ENCODE measurements at regions not wholly inside any gene's neighbourhood (a gene's known extent, or its start where the extent isn't known, plus 50 kb on each side); places are given as distances from the start of the nearest gene placed in this dataset.

DNA sequence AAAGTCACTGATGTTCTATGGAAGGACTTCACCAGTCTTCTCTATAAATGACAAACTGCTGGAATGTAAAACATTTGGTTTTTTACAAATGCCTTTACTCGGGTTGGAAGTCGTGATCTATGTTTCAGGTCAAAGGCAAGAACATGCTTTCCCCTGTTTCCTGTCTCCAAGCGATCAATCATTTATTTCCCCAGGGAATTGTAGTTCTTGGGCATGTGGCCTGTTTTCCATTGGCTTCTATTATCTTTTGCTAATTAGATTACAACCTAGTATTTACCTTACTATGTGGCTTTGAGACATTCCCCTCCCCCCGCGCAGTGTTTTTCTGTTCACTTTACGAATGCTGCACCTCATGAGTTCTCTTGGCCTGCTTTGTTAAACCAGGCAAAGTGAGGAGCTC lies 684.2 kb downstream of the EPHA4 start:
- Histone ChIP-seq H3K4me1 (no peaks in the 10 kb centered on the region), H3K27me3 (no peaks in the 10 kb centered on the region), H3K4me3 (no peak overlapping the region), H3K27ac (no peak overlapping the region), H3K36me3 (no peaks in the 10 kb centered on the region), H3K9me3 (no peaks in the 10 kb centered on the region)
- TF ChIP-seq, protein P1, sequence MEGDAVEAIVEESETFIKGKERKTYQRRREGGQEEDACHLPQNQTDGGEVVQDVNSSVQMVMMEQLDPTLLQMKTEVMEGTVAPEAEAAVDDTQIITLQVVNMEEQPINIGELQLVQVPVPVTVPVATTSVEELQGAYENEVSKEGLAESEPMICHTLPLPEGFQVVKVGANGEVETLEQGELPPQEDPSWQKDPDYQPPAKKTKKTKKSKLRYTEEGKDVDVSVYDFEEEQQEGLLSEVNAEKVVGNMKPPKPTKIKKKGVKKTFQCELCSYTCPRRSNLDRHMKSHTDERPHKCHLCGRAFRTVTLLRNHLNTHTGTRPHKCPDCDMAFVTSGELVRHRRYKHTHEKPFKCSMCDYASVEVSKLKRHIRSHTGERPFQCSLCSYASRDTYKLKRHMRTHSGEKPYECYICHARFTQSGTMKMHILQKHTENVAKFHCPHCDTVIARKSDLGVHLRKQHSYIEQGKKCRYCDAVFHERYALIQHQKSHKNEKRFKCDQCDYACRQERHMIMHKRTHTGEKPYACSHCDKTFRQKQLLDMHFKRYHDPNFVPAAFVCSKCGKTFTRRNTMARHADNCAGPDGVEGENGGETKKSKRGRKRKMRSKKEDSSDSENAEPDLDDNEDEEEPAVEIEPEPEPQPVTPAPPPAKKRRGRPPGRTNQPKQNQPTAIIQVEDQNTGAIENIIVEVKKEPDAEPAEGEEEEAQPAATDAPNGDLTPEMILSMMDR (IDR thresholded peaks at IDR 0.05), result no peak
- intact Hi-C loops (cut with DNase I), result no loop called here
- DNase-seq (ENCODE audit: low spot score in 2 of 2), result no peak

DNA sequence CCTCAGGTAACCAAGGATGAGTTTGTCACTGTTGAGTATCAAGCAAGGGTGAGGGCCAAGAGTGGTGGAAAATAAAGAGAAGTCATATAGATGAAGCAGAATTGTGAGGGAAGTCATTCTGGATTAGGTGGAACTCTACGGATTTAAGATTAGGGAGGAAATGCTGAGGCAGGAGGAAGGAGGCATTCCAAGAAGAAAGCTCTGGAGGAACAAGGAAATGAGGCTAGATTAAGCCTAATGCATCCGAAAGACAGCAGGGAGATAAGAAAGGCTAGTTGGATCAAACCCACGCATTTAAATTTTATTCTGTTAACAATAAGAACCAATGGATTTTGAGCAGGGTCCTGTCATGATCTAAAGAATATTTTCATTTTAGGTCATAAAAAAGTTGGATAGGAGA lies 681.2 kb downstream of the EPHA4 start:
- intact Hi-C loops (cut with DNase I), result no loop called here
- H3K4me3 ChIP-seq, result no peak overlapping the region
- no peaks in the 10 kb centered on the region for H3K27me3 ChIP-seq
- TF ChIP-seq, protein P1 (IDR thresholded peaks at IDR 0.05), result no peak
- DNase-seq (ENCODE audit: low spot score in 2 of 2), result no peak
- no peak overlapping the region for H3K27ac ChIP-seq
- no peaks in the 10 kb centered on the region for H3K9me3 ChIP-seq
- no peaks in the 10 kb centered on the region for H3K4me1 ChIP-seq
- H3K36me3 ChIP-seq, result no peaks in the 10 kb centered on the region

DNA sequence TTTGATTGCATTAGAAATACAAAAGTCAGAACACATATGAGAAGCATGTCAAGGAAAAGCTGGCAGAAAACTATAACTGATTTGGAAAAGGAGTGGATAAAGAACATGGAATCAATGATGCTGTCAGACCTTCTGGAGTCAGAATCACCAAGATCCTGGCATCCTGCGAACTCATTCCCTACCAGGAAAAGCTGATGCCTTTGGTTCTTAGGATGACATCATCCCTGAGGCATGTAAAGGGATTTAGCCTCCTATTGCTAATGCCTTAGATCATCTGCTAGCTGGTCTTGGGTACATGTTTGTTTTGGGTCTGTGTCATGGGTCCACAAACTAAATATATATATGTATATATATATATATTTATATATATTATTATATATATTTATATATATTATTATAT lies 680.7 kb downstream of the EPHA4 start:
- Histone ChIP-seq H3K4me3 (no peak overlapping the region), H3K27me3 (no peaks in the 10 kb centered on the region), H3K27ac (no peak overlapping the region), H3K9me3 (no peaks in the 10 kb centered on the region), H3K36me3 (no peaks in the 10 kb centered on the region), H3K4me1 (no peaks in the 10 kb centered on the region)
- intact Hi-C loops (cut with DNase I), result no loop called here
- TF ChIP-seq, protein P1 (IDR thresholded peaks at IDR 0.05), result no peak
- DNase-seq (ENCODE audit: low spot score in 2 of 2), result no peak

DNA sequence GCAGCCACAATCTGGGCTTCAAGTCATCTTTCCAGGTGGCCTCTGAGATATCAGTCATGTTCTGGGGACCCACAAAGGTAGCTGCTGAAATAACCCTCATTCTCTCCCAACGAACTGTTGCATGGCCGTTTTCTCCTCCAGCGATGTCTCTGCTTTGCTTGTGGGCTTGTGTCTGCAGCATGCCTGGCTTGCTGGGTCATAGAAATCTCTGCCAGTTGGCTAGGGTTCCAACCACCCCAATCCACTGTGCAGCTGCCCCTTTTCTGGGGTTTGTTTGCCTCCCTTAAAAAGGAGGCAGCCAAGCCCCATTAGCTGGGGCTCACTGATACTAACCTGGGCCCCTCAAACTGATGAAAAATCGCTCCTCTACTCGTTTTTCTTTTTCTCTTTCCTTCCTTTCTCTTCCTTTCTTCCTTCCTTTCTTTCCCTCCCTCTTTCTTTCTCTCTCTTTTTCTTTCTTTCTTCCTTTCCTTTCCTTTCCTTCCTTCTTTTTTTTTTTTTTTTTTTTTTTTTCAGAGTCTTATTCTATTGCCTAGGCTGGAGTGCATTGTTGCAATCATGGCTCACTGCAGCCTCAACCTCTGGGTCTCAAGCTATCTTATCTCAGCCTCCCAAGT lies 680.0 kb downstream of the EPHA4 start:
- no peak for DNase-seq (ENCODE audit: low spot score in 2 of 2)
- Histone ChIP-seq H3K9me3 (no peaks in the 10 kb centered on the region), H3K4me3 (no peak overlapping the region), H3K36me3 (no peaks in the 10 kb centered on the region), H3K27me3 (no peaks in the 10 kb centered on the region), H3K4me1 (no peaks in the 10 kb centered on the region), H3K27ac (no peak overlapping the region)
- intact Hi-C loops (cut with DNase I), result no loop called here
- TF ChIP-seq, protein P1 (IDR thresholded peaks at IDR 0.05), result no peak

DNA sequence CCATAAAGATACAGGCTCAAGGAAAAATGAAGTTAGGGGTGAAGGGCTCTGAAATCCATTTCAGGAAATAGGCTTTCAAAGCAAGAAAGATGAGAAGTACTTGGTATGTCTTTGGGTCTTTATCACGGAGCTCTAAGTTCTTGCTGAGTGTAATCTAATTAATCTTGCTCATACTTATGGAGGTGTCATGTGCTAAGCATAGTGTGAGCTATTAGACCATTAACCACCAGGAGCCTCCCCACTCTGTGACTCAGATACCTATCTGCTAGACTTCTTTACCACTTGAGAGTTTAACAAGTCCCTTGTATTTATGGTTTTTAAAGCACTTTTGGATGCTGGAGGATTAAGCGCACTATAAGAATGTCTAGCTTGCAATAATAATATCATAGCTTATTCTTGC lies 678.7 kb downstream of the EPHA4 start:
- H3K27me3 ChIP-seq, result no peaks in the 10 kb centered on the region
- TF ChIP-seq, protein P1 (IDR thresholded peaks at IDR 0.05), result no peak
- intact Hi-C loops (cut with DNase I), result no loop called here

DNA sequence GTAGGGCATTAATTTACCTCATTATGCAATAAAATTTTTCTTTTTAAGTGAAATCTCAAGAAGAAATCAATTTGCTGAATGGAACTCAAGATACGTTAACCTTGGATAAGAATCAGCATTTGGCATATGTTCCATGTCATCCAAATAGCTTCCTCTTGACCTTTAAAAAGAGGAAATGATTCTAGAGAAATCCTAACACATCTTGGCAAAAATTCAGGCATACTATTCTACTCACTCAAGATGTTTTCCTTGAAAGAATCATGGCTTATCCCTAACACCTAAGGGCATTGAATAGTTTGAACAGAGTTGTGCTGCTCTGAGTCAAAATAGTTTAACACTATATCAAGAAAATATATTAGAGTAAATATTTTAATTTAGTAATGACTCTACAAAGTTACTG lies 678.0 kb downstream of the EPHA4 start:
- no peaks in the 10 kb centered on the region for H3K4me1 ChIP-seq
- no peak overlapping the region for H3K4me3 ChIP-seq
- no peaks in the 10 kb centered on the region for H3K36me3 ChIP-seq
- TF ChIP-seq, protein P1 (IDR thresholded peaks at IDR 0.05), result no peak
- intact Hi-C loops (cut with DNase I), result no loop called here
- DNase-seq (ENCODE audit: low spot score in 2 of 2), result no peak
- no peaks in the 10 kb centered on the region for H3K9me3 ChIP-seq
- no peak overlapping the region for H3K27ac ChIP-seq
- H3K27me3 ChIP-seq, result no peaks in the 10 kb centered on the region

More for the DNA sequence above, 678.7 kb downstream of the EPHA4 start:
- Histone ChIP-seq H3K27ac (no peak overlapping the region), H3K36me3 (no peaks in the 10 kb centered on the region), H3K4me1 (no peaks in the 10 kb centered on the region), H3K4me3 (no peak overlapping the region), H3K9me3 (no peaks in the 10 kb centered on the region)
- no peak for DNase-seq (ENCODE audit: low spot score in 2 of 2)

All from ascending aorta (tissue), 2 donors.